H1 (cell line): ENCODE measurements at regions not wholly inside any gene's neighbourhood (a gene's known extent, or its start where the extent isn't known, plus 50 kb on each side); places are given as distances from the start of the nearest gene placed in this dataset.

Source experiments
- CBX5 ChIP-seq: fragments of 300-800, 300-1000 bp; sonication (generic); IDR thresholded peaks from 2 replicates; pipeline ENCODE4 v1.7.1; 2016; ENCODE audit warnings: antibody characterized with exemption, low read length, low read depth
- CEBPB ChIP-seq: IDR thresholded peaks from 2 replicates; pipeline ENCODE4 v1.6.1; 2012; ENCODE audit warnings: low read depth, low read length
- POLR2AphosphoS5 ChIP-seq: IDR thresholded peaks from 2 replicates; pipeline ENCODE4 v1.6.1; 2011; ENCODE audit warnings: low read depth, low read length
- TF ChIP-seq, protein P1 (sequence below): fragments of 300-600 bp; sonication (generic); IDR thresholded peaks from 2 replicates; pipeline ENCODE4 v1.7.1; 2012; ENCODE audit warnings: low read length, moderate library complexity, mild to moderate bottlenecking, inconsistent platforms; ENCODE audit not compliant: insufficient replicate concordance

DNA sequence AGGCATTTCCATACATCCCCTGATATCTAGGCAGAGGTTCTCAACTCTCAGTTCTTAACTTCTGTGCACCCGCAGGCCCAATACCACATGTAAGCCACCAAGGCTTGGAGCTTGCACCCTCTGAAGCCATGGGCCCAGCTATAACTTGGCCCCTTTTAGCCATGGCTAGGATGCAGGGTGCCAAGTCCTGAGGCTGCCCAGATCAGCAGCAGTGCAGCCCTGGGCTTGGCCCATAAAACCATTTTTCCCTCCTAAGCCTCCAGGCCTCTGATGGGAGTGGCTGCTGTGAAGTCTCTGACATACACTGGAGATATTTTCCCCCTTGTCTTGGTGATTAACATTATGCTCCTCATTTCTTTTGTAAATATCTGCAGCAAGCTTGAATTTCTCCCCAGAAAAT lies 110.3 kb upstream of the CNTN1 start (continued):
- TF ChIP-seq, protein P1, sequence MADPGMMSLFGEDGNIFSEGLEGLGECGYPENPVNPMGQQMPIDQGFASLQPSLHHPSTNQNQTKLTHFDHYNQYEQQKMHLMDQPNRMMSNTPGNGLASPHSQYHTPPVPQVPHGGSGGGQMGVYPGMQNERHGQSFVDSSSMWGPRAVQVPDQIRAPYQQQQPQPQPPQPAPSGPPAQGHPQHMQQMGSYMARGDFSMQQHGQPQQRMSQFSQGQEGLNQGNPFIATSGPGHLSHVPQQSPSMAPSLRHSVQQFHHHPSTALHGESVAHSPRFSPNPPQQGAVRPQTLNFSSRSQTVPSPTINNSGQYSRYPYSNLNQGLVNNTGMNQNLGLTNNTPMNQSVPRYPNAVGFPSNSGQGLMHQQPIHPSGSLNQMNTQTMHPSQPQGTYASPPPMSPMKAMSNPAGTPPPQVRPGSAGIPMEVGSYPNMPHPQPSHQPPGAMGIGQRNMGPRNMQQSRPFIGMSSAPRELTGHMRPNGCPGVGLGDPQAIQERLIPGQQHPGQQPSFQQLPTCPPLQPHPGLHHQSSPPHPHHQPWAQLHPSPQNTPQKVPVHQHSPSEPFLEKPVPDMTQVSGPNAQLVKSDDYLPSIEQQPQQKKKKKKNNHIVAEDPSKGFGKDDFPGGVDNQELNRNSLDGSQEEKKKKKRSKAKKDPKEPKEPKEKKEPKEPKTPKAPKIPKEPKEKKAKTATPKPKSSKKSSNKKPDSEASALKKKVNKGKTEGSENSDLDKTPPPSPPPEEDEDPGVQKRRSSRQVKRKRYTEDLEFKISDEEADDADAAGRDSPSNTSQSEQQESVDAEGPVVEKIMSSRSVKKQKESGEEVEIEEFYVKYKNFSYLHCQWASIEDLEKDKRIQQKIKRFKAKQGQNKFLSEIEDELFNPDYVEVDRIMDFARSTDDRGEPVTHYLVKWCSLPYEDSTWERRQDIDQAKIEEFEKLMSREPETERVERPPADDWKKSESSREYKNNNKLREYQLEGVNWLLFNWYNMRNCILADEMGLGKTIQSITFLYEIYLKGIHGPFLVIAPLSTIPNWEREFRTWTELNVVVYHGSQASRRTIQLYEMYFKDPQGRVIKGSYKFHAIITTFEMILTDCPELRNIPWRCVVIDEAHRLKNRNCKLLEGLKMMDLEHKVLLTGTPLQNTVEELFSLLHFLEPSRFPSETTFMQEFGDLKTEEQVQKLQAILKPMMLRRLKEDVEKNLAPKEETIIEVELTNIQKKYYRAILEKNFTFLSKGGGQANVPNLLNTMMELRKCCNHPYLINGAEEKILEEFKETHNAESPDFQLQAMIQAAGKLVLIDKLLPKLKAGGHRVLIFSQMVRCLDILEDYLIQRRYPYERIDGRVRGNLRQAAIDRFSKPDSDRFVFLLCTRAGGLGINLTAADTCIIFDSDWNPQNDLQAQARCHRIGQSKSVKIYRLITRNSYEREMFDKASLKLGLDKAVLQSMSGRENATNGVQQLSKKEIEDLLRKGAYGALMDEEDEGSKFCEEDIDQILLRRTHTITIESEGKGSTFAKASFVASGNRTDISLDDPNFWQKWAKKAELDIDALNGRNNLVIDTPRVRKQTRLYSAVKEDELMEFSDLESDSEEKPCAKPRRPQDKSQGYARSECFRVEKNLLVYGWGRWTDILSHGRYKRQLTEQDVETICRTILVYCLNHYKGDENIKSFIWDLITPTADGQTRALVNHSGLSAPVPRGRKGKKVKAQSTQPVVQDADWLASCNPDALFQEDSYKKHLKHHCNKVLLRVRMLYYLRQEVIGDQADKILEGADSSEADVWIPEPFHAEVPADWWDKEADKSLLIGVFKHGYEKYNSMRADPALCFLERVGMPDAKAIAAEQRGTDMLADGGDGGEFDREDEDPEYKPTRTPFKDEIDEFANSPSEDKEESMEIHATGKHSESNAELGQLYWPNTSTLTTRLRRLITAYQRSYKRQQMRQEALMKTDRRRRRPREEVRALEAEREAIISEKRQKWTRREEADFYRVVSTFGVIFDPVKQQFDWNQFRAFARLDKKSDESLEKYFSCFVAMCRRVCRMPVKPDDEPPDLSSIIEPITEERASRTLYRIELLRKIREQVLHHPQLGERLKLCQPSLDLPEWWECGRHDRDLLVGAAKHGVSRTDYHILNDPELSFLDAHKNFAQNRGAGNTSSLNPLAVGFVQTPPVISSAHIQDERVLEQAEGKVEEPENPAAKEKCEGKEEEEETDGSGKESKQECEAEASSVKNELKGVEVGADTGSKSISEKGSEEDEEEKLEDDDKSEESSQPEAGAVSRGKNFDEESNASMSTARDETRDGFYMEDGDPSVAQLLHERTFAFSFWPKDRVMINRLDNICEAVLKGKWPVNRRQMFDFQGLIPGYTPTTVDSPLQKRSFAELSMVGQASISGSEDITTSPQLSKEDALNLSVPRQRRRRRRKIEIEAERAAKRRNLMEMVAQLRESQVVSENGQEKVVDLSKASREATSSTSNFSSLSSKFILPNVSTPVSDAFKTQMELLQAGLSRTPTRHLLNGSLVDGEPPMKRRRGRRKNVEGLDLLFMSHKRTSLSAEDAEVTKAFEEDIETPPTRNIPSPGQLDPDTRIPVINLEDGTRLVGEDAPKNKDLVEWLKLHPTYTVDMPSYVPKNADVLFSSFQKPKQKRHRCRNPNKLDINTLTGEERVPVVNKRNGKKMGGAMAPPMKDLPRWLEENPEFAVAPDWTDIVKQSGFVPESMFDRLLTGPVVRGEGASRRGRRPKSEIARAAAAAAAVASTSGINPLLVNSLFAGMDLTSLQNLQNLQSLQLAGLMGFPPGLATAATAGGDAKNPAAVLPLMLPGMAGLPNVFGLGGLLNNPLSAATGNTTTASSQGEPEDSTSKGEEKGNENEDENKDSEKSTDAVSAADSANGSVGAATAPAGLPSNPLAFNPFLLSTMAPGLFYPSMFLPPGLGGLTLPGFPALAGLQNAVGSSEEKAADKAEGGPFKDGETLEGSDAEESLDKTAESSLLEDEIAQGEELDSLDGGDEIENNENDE: no peak
- TF ChIP-seq CEBPB: no peak
- TF ChIP-seq CBX5: no peak
- TF ChIP-seq POLR2AphosphoS5: no peak
